ENCODE measurements at regions not wholly inside any gene's neighbourhood (a gene's known extent, or its start where the extent isn't known, plus 50 kb on each side); places are given as distances from the start of the nearest gene placed in this dataset.
A peak's percentile ranks its signal among the peaks of the same experiment; 100 is the strongest.

DNA sequence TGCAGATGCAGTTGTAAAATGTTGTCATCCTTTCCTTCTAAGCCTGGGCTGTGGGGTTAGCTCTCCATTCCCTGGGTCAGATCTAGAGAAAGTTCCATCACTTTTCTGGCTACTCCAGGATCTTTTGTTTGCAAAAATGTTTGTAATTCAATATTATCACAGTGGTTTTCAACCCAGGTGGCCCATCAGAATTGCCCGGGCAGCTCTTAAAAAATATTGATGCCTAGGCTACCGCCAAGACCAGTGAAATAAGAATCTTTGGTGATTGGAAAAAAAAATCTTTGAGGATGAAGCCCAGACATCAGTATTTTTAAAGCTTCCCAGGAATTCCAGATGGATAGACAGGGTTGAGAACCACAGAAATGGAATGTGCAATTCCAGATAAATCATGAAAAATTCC lies 232.5 kb upstream of the SPRED2 start:
- no peak for DNase-seq (ENCODE audit: low read depth)

DNA sequence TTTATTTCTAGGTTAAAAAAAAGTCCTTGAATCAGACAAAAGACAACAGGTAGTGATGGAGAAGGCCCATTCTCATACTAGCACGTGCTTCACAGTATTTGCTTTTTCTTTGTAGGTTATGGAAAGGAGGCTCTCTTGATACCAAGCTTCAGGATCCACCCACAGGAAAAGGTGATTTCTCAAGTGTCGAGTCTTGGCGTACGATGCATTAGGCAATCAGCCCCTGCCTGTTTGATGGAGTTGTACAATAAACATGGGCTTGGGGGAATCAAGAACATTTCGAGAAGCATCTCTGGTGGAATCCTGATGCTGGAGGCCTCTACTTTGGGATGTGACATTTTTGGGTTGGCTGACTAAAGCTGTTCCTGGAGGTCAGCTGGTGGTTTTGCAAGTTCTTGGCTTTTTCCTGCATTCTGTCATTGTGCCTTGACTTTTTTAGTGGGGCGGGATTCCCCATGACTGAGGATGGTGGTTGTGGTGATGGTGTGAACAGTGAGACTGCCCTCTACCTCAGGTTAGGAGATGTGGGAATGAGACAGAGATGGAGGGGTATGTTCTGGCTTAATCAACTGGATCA lies 231.5 kb upstream of the SPRED2 start:
- no peak for DNase-seq (ENCODE audit: low read depth)
- TF ChIP-seq, protein P1, sequence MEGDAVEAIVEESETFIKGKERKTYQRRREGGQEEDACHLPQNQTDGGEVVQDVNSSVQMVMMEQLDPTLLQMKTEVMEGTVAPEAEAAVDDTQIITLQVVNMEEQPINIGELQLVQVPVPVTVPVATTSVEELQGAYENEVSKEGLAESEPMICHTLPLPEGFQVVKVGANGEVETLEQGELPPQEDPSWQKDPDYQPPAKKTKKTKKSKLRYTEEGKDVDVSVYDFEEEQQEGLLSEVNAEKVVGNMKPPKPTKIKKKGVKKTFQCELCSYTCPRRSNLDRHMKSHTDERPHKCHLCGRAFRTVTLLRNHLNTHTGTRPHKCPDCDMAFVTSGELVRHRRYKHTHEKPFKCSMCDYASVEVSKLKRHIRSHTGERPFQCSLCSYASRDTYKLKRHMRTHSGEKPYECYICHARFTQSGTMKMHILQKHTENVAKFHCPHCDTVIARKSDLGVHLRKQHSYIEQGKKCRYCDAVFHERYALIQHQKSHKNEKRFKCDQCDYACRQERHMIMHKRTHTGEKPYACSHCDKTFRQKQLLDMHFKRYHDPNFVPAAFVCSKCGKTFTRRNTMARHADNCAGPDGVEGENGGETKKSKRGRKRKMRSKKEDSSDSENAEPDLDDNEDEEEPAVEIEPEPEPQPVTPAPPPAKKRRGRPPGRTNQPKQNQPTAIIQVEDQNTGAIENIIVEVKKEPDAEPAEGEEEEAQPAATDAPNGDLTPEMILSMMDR (IDR thresholded peaks at IDR 0.05; ENCODE audit: low read length, missing control alignments), result no peak
- no peak overlapping the region for H3K4me3 ChIP-seq (replicated peaks; ENCODE audit: low read depth, low read length)

More for the DNA sequence above, 232.5 kb upstream of the SPRED2 start:
- no peak overlapping the region for H3K4me3 ChIP-seq (replicated peaks; ENCODE audit: low read depth, low read length)
- TF ChIP-seq, protein P1 (IDR thresholded peaks at IDR 0.05; ENCODE audit: low read length, missing control alignments), result no peak

DNA sequence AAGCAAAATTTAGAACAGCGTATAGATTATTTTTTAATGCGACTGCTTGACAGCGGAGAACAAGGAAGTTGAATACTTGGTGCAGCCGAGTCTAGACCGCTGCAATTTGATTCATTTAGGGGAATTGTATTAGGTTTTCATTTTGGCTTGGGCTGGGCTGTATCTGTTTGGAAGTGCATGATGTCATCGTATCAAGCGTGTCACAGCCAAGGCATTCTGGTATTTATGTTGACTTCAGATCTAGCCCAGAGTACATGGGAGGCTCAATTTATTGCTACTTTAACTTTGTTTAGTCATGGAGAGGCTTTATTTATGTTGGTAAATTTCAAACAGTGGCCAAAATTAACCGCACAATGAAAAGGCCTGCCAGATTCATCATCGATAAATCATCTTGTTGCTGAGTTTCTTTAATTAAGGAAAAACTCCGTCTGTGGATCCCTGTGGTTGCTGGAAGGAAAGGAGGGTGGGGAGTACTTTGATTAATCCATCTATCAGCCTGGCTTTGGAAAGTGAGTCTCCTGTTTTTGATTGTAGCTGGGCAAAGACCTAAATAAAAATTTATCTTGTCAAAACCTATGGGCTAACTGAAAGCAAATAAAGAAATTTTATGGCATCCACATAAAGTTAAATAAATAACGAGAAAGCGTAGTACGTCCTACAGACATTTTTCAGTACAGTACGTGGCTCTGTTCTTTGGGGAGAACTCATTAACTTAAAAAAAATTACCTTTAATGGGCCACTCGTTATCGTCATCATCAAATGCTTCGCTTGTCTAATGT lies 230.4 kb upstream of the SPRED2 start:
- H3K4me3 ChIP-seq (replicated peaks; ENCODE audit: low read depth, low read length), result no peak overlapping the region
- TF ChIP-seq, protein P1 (IDR thresholded peaks at IDR 0.05; ENCODE audit: low read length, missing control alignments), result no peak
- DNase-seq (ENCODE audit: low read depth), result peak; percentile 49

DNA sequence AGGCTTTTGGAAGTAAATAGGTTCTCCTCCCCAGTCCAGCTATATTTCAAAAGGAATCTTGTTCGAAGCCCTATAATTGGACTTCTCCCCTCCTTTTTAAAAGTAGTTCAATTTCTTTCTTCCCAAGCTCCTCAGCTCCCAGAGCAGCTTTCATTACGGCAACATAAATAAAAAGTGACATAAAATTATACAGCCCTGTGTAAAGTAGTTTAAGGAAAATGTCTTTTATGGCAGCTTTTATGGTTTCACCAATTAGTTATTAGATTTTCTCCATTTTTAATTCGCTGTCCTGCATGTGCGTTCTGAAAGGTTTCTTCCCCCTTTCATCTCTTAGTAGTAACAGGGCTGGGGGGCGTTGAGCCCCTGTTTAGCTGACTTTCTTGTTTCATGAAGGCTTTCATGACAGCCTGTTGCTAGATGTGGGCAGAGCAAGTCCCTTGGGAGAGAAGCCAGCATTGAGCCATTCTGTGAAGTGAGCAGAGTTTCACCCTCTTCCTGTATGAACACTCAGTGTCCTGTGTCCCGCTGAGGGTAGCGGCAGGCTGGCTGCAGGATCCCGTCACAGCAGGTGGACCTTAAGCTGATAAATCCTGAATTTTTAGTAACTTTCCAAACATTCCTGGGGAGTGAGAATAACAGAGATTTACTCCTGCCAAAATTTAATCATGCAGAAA lies 229.7 kb upstream of the SPRED2 start:
- no peak overlapping the region for H3K4me3 ChIP-seq (replicated peaks; ENCODE audit: low read depth, low read length)
- TF ChIP-seq, protein P1 (IDR thresholded peaks at IDR 0.05; ENCODE audit: low read length, missing control alignments), result no peak
- no peak for DNase-seq (ENCODE audit: low read depth)

DNA sequence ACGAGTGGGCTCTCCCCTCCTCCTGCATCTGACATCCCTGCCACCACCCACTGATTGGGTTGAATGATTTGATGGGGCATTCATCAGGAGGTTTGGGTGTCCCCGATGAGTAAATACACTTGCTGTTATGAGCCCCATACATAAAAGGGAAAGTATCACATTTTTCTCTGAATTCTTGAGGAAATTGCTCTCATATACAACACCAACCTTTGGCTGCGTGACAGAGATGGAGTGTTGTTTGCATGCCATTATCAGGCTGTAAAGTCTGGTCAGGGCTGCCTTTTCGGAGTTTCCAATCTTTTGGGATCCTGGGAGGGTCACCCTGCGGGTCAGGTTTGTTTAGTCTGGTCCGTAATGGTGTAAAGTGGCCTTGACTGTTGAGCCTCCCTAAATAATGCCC lies 227.9 kb upstream of the SPRED2 start:
- TF ChIP-seq, protein P1 (IDR thresholded peaks at IDR 0.05; ENCODE audit: low read length, missing control alignments), result no peak
- DNase-seq (ENCODE audit: low read depth), result no peak

DNA sequence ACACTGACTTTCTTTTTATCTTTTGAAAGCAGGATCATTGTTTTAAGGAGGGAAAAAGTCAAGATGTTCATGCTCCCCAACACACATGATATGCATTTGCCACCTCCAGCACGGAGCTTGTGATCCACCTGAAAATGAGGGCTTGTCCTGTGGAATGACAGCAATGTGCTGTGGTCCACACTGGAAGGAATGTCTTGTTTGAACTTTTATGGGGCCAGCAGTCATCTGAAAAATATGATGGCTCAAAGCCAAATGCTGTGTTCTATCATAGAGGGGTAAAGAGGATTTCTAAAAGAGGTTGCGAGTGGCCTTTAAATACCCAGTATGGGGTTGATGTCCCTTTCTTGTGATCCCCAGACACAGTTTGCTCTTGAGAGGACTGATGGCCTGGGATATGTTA lies 226.5 kb upstream of the SPRED2 start:
- no peak for DNase-seq (ENCODE audit: low read depth)
- TF ChIP-seq, protein P1 (IDR thresholded peaks at IDR 0.05; ENCODE audit: low read length, missing control alignments), result no peak

More for the DNA sequence above, 227.9 kb upstream of the SPRED2 start:
- no peak overlapping the region for H3K4me3 ChIP-seq (replicated peaks; ENCODE audit: low read depth, low read length)

More for the DNA sequence above, 226.5 kb upstream of the SPRED2 start:
- no peak overlapping the region for H3K4me3 ChIP-seq (replicated peaks; ENCODE audit: low read depth, low read length)

All from fibroblast of pulmonary artery (primary cell).